Fibroblast of skin of right biceps (primary cell): ENCODE measurements at regions not wholly inside any gene's neighbourhood (a gene's known extent, or its start where the extent isn't known, plus 50 kb on each side); places are given as distances from the start of the nearest gene placed in this dataset.
"Not testable (repeated sequence)": the region's sequence is repeated elsewhere in the genome, so short reads cannot be mapped to it uniquely, and the experiment has no call there.

Experiments used
- DNase-seq: peaks from one replicate; pipeline ENCODE4 v3.0.0-alpha.2; 2013

GRCh38 chr2:91525587-91525986, 2834.1 kb downstream of the RPIA start:
- not testable (repeated sequence) for DNase-seq

- DNase-seq: not testable (repeated sequence)
Observed at GRCh38 chr2:91526083-91526482, 2834.6 kb downstream of the RPIA start.

GRCh38 chr2:91527056-91527455, 2835.6 kb downstream of the RPIA start:
- DNase-seq: not testable (repeated sequence)

- not testable (repeated sequence) for DNase-seq
Observed at GRCh38 chr2:91527491-91528031, 2836.1 kb downstream of the RPIA start.

GRCh38 chr2:91528361-91528760, 2836.9 kb downstream of the RPIA start:
- not testable (repeated sequence) for DNase-seq

GRCh38 chr2:91536109-91536508, 2844.6 kb downstream of the RPIA start:
- DNase-seq: not testable (repeated sequence)

- DNase-seq: not testable (repeated sequence)
Observed at GRCh38 chr2:91536549-91537263, 2845.2 kb downstream of the RPIA start.

- not testable (repeated sequence) for DNase-seq
Observed at GRCh38 chr2:91549316-91549715, 2857.8 kb downstream of the RPIA start.

- DNase-seq: not testable (repeated sequence)
Observed at GRCh38 chr2:91558234-91558633, 2866.8 kb downstream of the RPIA start.

GRCh38 chr2:91559269-91559668, 2867.8 kb downstream of the RPIA start:
- DNase-seq: not testable (repeated sequence)

- not testable (repeated sequence) for DNase-seq
Observed at GRCh38 chr2:91559886-91560614, 2868.6 kb downstream of the RPIA start.

- not testable (repeated sequence) for DNase-seq
Observed at GRCh38 chr2:91562184-91562583, 2870.7 kb downstream of the RPIA start.

- DNase-seq: not testable (repeated sequence)
Observed at GRCh38 chr2:91564700-91565099, 2873.2 kb downstream of the RPIA start.

- not testable (repeated sequence) for DNase-seq
Observed at GRCh38 chr2:91565689-91566430, 2874.4 kb downstream of the RPIA start.

GRCh38 chr2:91566611-91567010, 2875.1 kb downstream of the RPIA start:
- DNase-seq: not testable (repeated sequence)

- not testable (repeated sequence) for DNase-seq
Observed at GRCh38 chr2:91567546-91568335, 2876.3 kb downstream of the RPIA start.

GRCh38 chr2:91568391-91569338, 2877.2 kb downstream of the RPIA start:
- DNase-seq: not testable (repeated sequence)

- peak; percentile 18 for DNase-seq
Observed at GRCh38 chr2:91571239-91571923, 2879.9 kb downstream of the RPIA start.

- not testable (repeated sequence) for DNase-seq
Observed at GRCh38 chr2:91573018-91573417, 2881.5 kb downstream of the RPIA start.

- DNase-seq: not testable (repeated sequence)
Observed at GRCh38 chr2:91573755-91574154, 2882.3 kb downstream of the RPIA start.
